ENCODE measurements at regions not wholly inside any gene's neighbourhood (a gene's known extent, or its start where the extent isn't known, plus 50 kb on each side); places are given as distances from the start of the nearest gene placed in this dataset.

DNA sequence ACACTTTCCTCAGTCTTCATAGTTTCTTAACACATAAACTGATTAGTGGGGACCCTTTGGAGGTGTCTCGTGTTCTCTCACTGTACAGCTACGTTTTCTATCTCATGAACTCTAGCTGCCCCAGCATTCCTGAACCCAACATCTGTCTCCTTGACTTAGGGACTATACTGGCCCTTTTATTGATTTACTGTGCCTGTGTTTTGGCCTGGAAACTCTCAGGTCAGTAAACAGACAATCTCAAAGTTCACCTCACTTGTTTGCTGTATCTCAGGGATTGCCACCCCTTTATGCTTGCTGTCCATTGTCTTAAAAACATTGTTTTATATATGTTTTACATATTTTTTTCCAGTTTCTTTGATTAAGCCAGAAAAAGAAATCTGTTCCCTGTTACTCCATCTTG is 222.8 kb downstream of the FAM170A start:
- TF ChIP-seq, protein P1, sequence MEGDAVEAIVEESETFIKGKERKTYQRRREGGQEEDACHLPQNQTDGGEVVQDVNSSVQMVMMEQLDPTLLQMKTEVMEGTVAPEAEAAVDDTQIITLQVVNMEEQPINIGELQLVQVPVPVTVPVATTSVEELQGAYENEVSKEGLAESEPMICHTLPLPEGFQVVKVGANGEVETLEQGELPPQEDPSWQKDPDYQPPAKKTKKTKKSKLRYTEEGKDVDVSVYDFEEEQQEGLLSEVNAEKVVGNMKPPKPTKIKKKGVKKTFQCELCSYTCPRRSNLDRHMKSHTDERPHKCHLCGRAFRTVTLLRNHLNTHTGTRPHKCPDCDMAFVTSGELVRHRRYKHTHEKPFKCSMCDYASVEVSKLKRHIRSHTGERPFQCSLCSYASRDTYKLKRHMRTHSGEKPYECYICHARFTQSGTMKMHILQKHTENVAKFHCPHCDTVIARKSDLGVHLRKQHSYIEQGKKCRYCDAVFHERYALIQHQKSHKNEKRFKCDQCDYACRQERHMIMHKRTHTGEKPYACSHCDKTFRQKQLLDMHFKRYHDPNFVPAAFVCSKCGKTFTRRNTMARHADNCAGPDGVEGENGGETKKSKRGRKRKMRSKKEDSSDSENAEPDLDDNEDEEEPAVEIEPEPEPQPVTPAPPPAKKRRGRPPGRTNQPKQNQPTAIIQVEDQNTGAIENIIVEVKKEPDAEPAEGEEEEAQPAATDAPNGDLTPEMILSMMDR (IDR thresholded peaks at IDR 0.05) = no peak
- TF ChIP-seq POLR2A (IDR thresholded peaks at IDR 0.05) = no peak
- TF ChIP-seq POLR2AphosphoS5 (IDR thresholded peaks at IDR 0.05) = no peak
- no peak for TF ChIP-seq EP300 (IDR thresholded peaks at IDR 0.05)
